Right kidney (tissue), 1 donor: ENCODE measurements at regions not wholly inside any gene's neighbourhood (a gene's known extent, or its start where the extent isn't known, plus 50 kb on each side); places are given as distances from the start of the nearest gene placed in this dataset.

Experiments used
- DNase-seq: peaks from one replicate; pipeline ENCODE4 v3.0.0-alpha.2; 2016

GRCh38 chr12:111110556-111110955 lies 190.2 kb upstream of the MYL2 start:
- no peak for DNase-seq

GRCh38 chr12:111108726-111109125 lies 188.3 kb upstream of the MYL2 start:
- no peak for DNase-seq

GRCh38 chr12:111107392-111108178 lies 187.2 kb upstream of the MYL2 start:
- no peak for DNase-seq

- DNase-seq: no peak
Measured at GRCh38 chr12:111105294-111105693, 184.9 kb upstream of the MYL2 start.

GRCh38 chr12:111103583-111103982 lies 183.2 kb upstream of the MYL2 start:
- no peak for DNase-seq

GRCh38 chr12:111102102-111102739 lies 181.8 kb upstream of the MYL2 start:
- no peak for DNase-seq

- DNase-seq: no peak
Measured at GRCh38 chr12:111101003-111101402, 180.6 kb upstream of the MYL2 start.

GRCh38 chr12:111100554-111100953 lies 180.2 kb upstream of the MYL2 start:
- DNase-seq: no peak

GRCh38 chr12:111100003-111100402 lies 179.6 kb upstream of the MYL2 start:
- no peak for DNase-seq

GRCh38 chr12:111099186-111099585 lies 178.8 kb upstream of the MYL2 start:
- no peak for DNase-seq

GRCh38 chr12:111094157-111095010 lies 174.0 kb upstream of the MYL2 start:
- DNase-seq: no peak

- no peak for DNase-seq
Measured at GRCh38 chr12:111093428-111094142, 173.2 kb upstream of the MYL2 start.

- no peak for DNase-seq
Measured at GRCh38 chr12:111091051-111091450, 170.7 kb upstream of the MYL2 start.

- no peak for DNase-seq
Measured at GRCh38 chr12:111089616-111090015, 169.2 kb upstream of the MYL2 start.

- DNase-seq: no peak
Measured at GRCh38 chr12:111088409-111088808, 168.0 kb upstream of the MYL2 start.

GRCh38 chr12:111086947-111087700 lies 166.7 kb upstream of the MYL2 start:
- DNase-seq: no peak

GRCh38 chr12:111085096-111085495 lies 164.7 kb upstream of the MYL2 start:
- DNase-seq: no peak

- no peak for DNase-seq
Measured at GRCh38 chr12:111084605-111085004, 164.2 kb upstream of the MYL2 start.

GRCh38 chr12:111084158-111084557 lies 163.8 kb upstream of the MYL2 start:
- no peak for DNase-seq

- no peak for DNase-seq
Measured at GRCh38 chr12:111081600-111081999, 161.2 kb upstream of the MYL2 start.

- no peak for DNase-seq
Measured at GRCh38 chr12:111078731-111079130, 158.4 kb upstream of the MYL2 start.
